ENCODE measurements at regions not wholly inside any gene's neighbourhood (a gene's known extent, or its start where the extent isn't known, plus 50 kb on each side); places are given as distances from the start of the nearest gene placed in this dataset.
A peak's percentile ranks its signal among the peaks of the same experiment; 100 is the strongest.

DNA sequence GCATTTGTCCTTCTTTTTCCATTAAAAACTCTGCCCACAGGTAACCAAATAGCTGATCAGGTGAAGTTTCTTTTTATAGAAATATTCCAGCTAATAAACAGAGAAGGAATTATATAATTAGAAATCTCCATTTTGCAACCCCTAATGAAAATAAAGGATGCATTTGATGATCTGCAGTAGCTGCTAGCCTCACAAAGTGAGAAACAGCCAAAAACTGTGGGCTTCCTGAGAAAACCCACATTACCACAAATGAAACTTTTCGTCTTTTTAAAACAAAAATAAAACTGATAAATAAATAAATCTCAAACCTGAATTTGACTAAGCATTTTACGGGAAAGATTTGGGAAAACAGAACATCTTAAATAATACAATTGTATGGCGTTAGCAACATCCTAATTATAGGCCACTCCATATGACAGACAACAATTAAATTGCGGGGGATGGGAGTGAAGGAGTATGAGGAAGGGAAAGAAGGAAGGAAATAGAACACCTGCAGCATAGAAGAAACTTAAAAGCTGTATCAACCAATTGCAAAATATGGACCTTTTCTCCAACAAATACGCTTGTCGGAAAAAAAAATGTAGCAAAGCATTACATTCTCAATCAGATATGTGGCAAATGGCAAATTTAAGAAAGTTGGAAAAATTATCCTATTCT is 283.0 kb upstream of the ITGA1 start:
- no peak for DNase-seq

- DNase-seq: no peak
Observed at GRCh38 chr5:52517667-52518066, 270.0 kb upstream of the ITGA1 start.

DNA sequence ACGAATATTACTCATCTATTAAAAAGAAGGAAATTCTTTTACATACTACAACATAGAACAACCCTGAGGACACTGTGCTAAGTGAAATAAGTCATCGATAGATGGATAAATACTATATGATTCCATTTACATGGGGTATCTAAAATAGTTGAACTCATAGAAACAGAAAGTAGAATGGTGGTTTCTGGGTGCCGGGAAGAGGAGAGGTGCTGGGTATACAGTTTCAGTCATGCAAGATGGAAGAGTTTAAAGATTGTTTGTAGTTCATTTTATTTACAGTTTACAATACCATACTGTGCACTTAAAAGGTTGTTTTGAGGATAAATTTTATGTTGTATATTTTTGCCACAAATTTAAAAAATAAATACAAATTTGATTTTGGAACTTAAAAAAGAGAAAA is 267.5 kb upstream of the ITGA1 start:
- no peak for DNase-seq

GRCh38 chr5:52521236-52521635 is 266.5 kb upstream of the ITGA1 start:
- no peak for DNase-seq

DNA sequence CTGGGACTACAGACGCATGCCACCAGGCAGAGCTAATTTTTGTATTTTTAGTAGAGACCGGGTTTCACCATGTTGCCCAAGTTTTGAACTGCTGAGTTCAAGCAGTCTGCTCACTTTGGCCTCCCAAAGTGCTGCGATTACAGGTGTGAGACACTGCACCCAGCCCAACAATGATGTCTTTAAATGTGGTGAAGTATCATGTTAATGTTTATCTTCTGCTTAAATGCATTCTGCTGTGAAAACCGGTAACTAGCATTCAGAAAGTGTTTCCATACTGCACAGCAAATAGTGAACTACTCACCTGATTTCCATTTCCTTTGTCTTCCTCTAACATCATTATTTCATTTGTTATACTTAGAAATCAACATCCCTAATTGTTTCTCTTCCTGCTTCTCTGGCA is 264.0 kb upstream of the ITGA1 start:
- DNase-seq: no peak

GRCh38 chr5:52531105-52531504 is 256.6 kb upstream of the ITGA1 start:
- no peak for DNase-seq

GRCh38 chr5:52543594-52543993 is 244.1 kb upstream of the ITGA1 start:
- no peak for DNase-seq

- no peak for DNase-seq
Observed at GRCh38 chr5:52544738-52545137, 243.0 kb upstream of the ITGA1 start.

DNA sequence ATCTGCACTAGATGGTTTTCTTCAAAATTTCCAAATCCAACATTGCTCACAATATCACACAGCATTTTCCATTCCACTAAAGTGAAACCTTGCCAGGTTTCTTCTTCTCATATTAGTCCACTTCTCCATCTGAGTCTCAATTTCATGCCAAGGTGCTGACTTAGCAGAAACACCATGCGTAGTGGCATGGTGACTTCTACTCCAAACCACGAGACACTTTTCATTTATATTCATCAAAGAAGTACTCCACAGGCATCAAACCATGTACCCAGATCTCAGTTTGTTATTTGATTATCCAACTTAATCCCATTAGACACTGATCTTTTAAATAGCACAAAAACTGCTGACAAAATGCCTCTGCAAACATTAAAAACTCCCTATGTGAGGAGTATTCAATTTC is 233.4 kb upstream of the ITGA1 start:
- no peak for DNase-seq

- no peak for DNase-seq
Observed at GRCh38 chr5:52560366-52560765, 227.3 kb upstream of the ITGA1 start.

- DNase-seq: no peak
Observed at GRCh38 chr5:52562473-52562872, 225.2 kb upstream of the ITGA1 start.

DNA sequence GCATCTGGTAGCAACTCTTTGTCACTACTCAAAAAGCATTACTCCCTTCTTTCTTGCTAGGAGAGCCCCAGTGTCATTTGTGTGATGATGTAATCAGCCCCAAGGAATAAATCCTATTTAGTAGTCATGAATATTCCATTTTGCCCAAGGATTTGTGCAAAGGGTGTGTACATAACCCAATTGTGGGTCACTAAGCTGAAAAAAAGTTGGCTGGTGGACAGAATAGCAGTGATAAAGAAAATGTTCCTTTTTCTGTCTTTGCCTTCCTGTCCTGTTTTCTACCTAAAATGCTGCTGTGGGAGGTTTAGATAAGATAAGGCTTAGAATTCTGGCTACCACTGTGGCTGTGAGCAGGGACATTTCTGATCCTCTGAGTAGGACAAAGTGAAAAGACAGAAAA is 223.1 kb upstream of the ITGA1 start:
- DNase-seq: no peak

- no peak for DNase-seq
Observed at GRCh38 chr5:52577546-52577945, 210.2 kb upstream of the ITGA1 start.

DNA sequence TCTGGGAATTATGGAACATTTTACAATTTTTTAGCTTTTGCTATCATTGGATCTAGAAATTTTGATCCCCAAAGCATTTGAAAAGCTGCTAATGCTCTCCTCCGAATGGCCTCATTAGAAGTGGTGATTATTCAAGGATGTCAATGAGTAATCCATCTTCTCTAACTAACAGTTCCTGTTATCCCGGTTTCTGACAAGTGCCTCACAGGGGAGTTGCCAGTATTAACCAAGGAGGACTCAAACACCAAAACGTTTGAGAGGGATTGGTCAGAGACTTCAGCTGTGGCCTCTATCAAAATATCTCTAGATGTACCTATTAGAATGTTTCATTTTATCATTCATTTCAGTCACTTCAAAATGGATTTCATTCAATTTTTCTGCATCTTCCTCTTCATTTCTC is 208.3 kb upstream of the ITGA1 start:
- DNase-seq: no peak

- peak; percentile 69 for DNase-seq
Observed at GRCh38 chr5:52580921-52581320, 206.8 kb upstream of the ITGA1 start.

DNA sequence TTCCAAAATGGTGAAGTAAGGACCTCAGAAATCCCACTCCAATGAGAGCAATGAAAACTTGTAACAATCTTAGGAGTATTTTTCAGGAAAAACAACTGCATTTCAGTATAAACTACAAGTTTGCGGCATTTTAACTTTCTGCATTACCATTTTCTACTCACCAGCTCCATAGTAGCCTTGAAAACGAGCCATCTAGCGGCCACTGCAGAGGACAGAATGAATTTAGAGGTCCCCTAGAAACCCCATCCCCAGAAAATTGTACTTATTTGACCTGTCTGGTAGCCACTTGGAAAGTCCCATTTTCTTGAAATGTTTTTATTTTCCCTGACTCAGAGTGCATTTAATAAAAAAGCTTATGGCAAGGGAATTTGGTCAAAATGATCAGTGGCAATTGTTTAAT is 205.4 kb upstream of the ITGA1 start:
- DNase-seq: no peak

DNA sequence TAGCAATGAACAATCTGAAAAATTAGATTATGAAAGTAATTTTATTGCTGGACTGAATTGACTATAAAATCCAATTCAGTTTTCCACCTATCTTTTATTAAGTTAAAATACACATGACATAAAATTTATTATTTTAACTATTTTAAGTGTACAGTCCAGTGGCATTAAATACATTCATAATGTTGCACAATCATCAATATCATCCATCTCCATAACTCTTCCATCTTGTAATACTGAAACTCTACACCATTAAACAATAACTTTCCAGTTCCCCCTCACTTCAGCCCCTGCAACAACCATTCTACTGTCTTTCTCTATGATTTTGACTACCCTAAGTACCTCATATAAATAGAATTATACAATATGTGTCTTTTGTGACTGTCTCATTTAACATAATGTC is 200.6 kb upstream of the ITGA1 start:
- no peak for DNase-seq

- DNase-seq: no peak
Observed at GRCh38 chr5:52597625-52598024, 190.1 kb upstream of the ITGA1 start.

- no peak for DNase-seq
Observed at GRCh38 chr5:52598968-52599367, 188.7 kb upstream of the ITGA1 start.

- DNase-seq: no peak
Observed at GRCh38 chr5:52603778-52604554, 183.8 kb upstream of the ITGA1 start.

- peak; percentile 14 for DNase-seq
Observed at GRCh38 chr5:52605317-52606313, 182.1 kb upstream of the ITGA1 start.

GRCh38 chr5:52607227-52607824 is 180.4 kb upstream of the ITGA1 start:
- no peak for DNase-seq

GRCh38 chr5:52620315-52620714 is 167.4 kb upstream of the ITGA1 start:
- DNase-seq: no peak
